Pancreas (tissue), 10 donors: ENCODE measurements at regions not wholly inside any gene's neighbourhood (a gene's known extent, or its start where the extent isn't known, plus 50 kb on each side); places are given as distances from the start of the nearest gene placed in this dataset.

ENCODE experiments used
- ATAC-seq, 4 donors: fragments of 200-7000 bp; cut with Tn5 transposase; one replicate each; pipeline versions ENCODE4 v1.8.0 to v1.9.1; 2020; ENCODE audit warnings: mild to moderate bottlenecking in 4 of 4, moderate library complexity in 4 of 4
- DNase-seq, 6 donors: peaks; one replicate each; pipeline ENCODE4 v3.0.0-alpha.2; 2020
- FAIRE-seq: peaks from 2 replicates; lab custom pipeline; 2012; peaks lifted over from hg19 to GRCh38; lab: Jason Lieb, UNC
- H3K27ac ChIP-seq, 4 donors: fragments of 200-600 bp; sonication (generic); 1 replicate in 3 of 4; 2 replicates in 1 of 4; pipeline versions ENCODE4 v1.5.0 to v1.8.0; 2020
- H3K27me3 ChIP-seq, 4 donors: fragments of 200-600 bp; one replicate each; pipeline ENCODE4 v1.8.0; 2021
- H3K36me3 ChIP-seq, 3 donors: fragments of 200-600 bp; sonication (generic) in 1 of 3; one replicate each; pipeline versions ENCODE4 v1.5.0 to v1.8.0; 2020 to 2021
- H3K4me1 ChIP-seq, 3 donors: fragments of 200-600 bp; one replicate each; pipeline ENCODE4 v1.8.0; 2021
- H3K4me3 ChIP-seq, 4 donors: fragments of 200-600 bp; sonication (generic) in 2 of 4; one replicate each; pipeline versions ENCODE4 v1.5.0 to v1.8.0; 2020 to 2021
- H3K9me3 ChIP-seq, 4 donors: fragments of 200-600 bp; one replicate each; pipeline ENCODE4 v1.8.0; 2021
- WGBS, 2 donors: extraction: QIAGEN DNeasy Blood & Tissue Kit; methylation state at CpG; one replicate each; pipeline ENCODE4 v1.1.7; 2013; 5-methylcytosine and 5-hydroxymethylcytosine counted together
- intact Hi-C, 3 donors: fragments of 100-400 bp; cut with DNase I; formaldehyde crosslinking; loops; one replicate each; pipeline versions ENCODE4 v1.11.1 to v1.14.2; 2022
- TF ChIP-seq, protein P1 (sequence below), 4 donors: fragments of 200-600 bp; sonication (generic) in 3 of 4; IDR thresholded peaks; one replicate each; pipeline versions ENCODE4 v1.5.0 to v1.8.0; 2021; ENCODE audit warnings: antibody characterized with exemption in 4 of 4
- donor health status: healthy with polysubstance abuse.
- donor health status: DM: no; HTN: no; CAD: no; lungs with moderate emphysema.
- donor health status: DM: no; HTN: no; CAD: no.
- donor health status: control.
- donor health status: control.
- donor health status: Bipolar disorder and iron deficiency.
- donor health status: DM: yes; HTN: yes; CAD: no.
- donor health status: DM: no; HTN: no; CAD: no.
- donor health status: DM: no; HTN: no; CAD: no.
- donor health status: DM: yes; HTN: yes; CAD: no.

DNA sequence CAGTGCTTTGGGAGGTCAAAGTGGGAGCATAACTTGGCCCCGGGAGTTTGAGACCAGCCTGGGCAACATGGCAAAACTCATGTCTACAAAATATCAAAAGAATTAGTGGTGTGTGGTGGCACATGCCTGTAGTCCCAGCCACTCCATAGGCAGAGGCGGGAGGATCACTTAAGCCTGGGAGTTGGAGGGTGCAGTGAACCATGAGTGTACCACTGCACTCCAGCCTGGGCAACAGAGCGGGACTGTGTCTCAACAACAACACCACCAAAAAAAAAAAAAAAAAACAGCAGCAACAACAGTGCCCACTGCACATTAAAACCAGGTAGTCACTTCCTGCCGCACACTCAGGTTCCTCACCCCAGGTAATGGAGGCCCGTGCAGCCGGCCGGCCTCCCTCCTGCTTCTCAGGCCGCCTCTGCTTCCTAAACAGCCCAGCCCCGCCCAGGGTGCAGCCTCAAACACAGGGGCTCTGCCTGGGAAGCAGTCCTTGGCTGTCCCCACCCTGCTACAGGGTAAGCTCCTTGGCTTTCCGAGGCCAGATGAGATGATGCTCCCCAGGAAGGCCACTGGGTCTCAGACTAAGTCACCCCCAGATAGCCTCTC is 318.3 kb downstream of the SHANK2 start:
- Histone ChIP-seq H3K4me3 (no peak overlapping the region), H3K4me1 (no peaks in the 10 kb centered on the region), H3K36me3 (no peaks in the 10 kb centered on the region), H3K27me3 (no peaks in the 10 kb centered on the region), H3K27ac (no peak overlapping the region), H3K9me3 (no peaks in the 10 kb centered on the region)
- TF ChIP-seq, protein P1, sequence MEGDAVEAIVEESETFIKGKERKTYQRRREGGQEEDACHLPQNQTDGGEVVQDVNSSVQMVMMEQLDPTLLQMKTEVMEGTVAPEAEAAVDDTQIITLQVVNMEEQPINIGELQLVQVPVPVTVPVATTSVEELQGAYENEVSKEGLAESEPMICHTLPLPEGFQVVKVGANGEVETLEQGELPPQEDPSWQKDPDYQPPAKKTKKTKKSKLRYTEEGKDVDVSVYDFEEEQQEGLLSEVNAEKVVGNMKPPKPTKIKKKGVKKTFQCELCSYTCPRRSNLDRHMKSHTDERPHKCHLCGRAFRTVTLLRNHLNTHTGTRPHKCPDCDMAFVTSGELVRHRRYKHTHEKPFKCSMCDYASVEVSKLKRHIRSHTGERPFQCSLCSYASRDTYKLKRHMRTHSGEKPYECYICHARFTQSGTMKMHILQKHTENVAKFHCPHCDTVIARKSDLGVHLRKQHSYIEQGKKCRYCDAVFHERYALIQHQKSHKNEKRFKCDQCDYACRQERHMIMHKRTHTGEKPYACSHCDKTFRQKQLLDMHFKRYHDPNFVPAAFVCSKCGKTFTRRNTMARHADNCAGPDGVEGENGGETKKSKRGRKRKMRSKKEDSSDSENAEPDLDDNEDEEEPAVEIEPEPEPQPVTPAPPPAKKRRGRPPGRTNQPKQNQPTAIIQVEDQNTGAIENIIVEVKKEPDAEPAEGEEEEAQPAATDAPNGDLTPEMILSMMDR (IDR thresholded peaks at IDR 0.05), result no peak
- 93 to 98% methylated on average over 10 of the region's 10 CpGs for WGBS, 2 donors
- ATAC-seq (no peak), FAIRE-seq (no peak), DNase-seq (no peak)
- intact Hi-C loops, result no loop called here

GRCh38 chr11:70935006-70935768 is 317.2 kb downstream of the SHANK2 start:
- H3K4me1 ChIP-seq, result no peaks in the 10 kb centered on the region
- intact Hi-C loops, result no loop called here
- TF ChIP-seq, protein P1 (IDR thresholded peaks at IDR 0.05), result no peak
- H3K27ac ChIP-seq, result no peak overlapping the region
- H3K4me3 ChIP-seq, result no peak overlapping the region
- no peak for FAIRE-seq
- H3K36me3 ChIP-seq, result no peaks in the 10 kb centered on the region
- no peaks in the 10 kb centered on the region for H3K9me3 ChIP-seq
- no peak for DNase-seq
- WGBS, 2 donors, result 72 to 75% methylated on average over 13 of the region's 13 CpGs
- ATAC-seq, result no peak
- H3K27me3 ChIP-seq, result no peaks in the 10 kb centered on the region

GRCh38 chr11:70942593-70942992 is 309.8 kb downstream of the SHANK2 start:
- H3K27me3 ChIP-seq, result no peaks in the 10 kb centered on the region
- intact Hi-C loops, result no loop called here
- no peak overlapping the region for H3K4me3 ChIP-seq
- FAIRE-seq (no peak), ATAC-seq (no peak), DNase-seq (no peak)
- H3K36me3 ChIP-seq, result no peaks in the 10 kb centered on the region
- H3K9me3 ChIP-seq, result no peaks in the 10 kb centered on the region
- WGBS, 2 donors, result 84 to 91% methylated on average over 1 of the region's 1 CpG
- TF ChIP-seq, protein P1 (IDR thresholded peaks at IDR 0.05), result no peak
- H3K4me1 ChIP-seq, result no peaks in the 10 kb centered on the region
- H3K27ac ChIP-seq, result no peak overlapping the region

DNA sequence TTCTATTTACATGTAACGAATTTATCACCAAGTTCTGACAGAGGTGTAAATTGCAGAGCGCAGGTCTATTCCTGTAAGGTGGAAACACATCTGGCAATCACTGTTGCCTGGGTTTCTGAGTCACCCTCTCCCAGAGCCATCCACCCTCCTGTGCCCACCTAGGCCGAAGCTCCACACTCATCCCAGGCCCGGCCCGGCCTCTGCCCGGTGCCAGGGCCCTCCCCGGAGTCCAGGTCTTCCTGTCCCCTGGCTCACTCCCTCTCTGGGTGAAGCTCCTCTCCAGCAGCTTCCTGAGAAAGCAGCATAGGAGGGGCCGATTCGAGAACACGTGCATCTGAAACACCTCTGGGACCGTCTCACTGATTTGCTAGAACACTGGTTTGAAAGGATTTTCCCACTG is 308.2 kb downstream of the SHANK2 start:
- Histone ChIP-seq H3K27me3 (no peaks in the 10 kb centered on the region), H3K36me3 (no peaks in the 10 kb centered on the region), H3K4me1 (peaks cover 0 to 6% (median 0%) of the 10 kb centered on the region in 3 donors), H3K27ac (no peak overlapping the region), H3K4me3 (no peak overlapping the region), H3K9me3 (no peaks in the 10 kb centered on the region)
- no peak for DNase-seq
- FAIRE-seq, result no peak
- no peak for ATAC-seq
- 92 to 96% methylated on average over 11 of the region's 11 CpGs for WGBS, 2 donors
- intact Hi-C loops, result no loop called here
- TF ChIP-seq, protein P1 (IDR thresholded peaks at IDR 0.05), result no peak

DNA sequence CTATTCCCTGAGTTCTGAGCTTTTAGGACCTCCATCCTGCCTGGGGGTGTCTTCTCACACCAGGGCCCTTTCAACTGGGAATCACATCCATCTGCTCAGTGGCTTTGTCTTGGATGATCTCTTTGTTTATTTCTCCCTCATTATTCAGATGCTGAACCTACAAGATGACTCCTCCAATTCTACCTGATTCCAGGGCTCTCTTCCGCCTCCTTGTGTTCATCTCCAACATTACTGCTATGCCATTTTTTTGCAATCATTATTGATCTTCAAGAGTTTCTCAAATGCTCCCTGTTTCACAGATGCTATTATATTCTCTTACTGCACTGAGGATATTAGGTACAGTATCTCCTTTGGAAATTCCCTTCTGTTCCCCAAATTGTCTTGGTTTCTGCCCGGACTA is 307.7 kb downstream of the SHANK2 start:
- Histone ChIP-seq H3K36me3 (no peaks in the 10 kb centered on the region), H3K9me3 (no peaks in the 10 kb centered on the region), H3K27me3 (no peaks in the 10 kb centered on the region), H3K27ac (no peak overlapping the region), H3K4me3 (no peak overlapping the region), H3K4me1 (peaks cover 0 to 7% (median 0%) of the 10 kb centered on the region in 3 donors)
- intact Hi-C loops, result no loop called here
- DNase-seq (no peak), FAIRE-seq (no peak), ATAC-seq (no peak)
- TF ChIP-seq, protein P1 (IDR thresholded peaks at IDR 0.05), result no peak
- WGBS, 2 donors, result 98 to 99% methylated on average over 2 of the region's 2 CpGs
